ENCODE measurements at regions not wholly inside any gene's neighbourhood (a gene's known extent, or its start where the extent isn't known, plus 50 kb on each side); places are given as distances from the start of the nearest gene placed in this dataset.

- TF ChIP-seq CTCF (conservative IDR thresholded peaks at IDR 0.05) (no peak), EZH2 (IDR thresholded peaks at IDR 0.05; ENCODE audit: low read depth) (no peak)
Observed at GRCh38 chr4:25984796-25985195, 70.8 kb downstream of the SMIM20 start.

Data from PC-9 (cell line).